ENCODE measurements at regions not wholly inside any gene's neighbourhood (a gene's known extent, or its start where the extent isn't known, plus 50 kb on each side); places are given as distances from the start of the nearest gene placed in this dataset.

DNA sequence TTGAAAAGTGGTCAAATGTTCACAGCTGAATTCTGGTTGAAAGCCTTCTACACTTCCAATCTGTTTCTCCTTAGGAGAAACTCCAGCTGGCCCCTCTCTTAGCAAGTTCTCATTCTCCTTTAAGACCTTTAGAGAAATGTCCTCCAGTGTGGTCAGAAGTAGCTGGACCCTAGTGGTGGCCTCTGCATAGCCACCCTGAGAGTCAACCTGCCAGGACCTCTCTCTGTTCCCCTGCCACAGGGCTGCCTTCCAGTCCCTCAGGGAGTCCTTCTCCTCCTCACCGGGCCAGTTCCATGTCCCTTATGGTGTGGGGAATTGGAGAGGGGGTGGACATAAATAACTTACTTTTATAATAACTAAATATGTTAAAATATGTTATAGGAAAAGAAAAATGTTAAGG is 200.9 kb upstream of the PKDCC start:
- H3K27me3 ChIP-seq, result no peaks in the 10 kb centered on the region
- H3K4me3 ChIP-seq, result no peak overlapping the region
- no peak for TF ChIP-seq POLR2A (IDR thresholded peaks at IDR 0.05)
- TF ChIP-seq, protein P1, sequence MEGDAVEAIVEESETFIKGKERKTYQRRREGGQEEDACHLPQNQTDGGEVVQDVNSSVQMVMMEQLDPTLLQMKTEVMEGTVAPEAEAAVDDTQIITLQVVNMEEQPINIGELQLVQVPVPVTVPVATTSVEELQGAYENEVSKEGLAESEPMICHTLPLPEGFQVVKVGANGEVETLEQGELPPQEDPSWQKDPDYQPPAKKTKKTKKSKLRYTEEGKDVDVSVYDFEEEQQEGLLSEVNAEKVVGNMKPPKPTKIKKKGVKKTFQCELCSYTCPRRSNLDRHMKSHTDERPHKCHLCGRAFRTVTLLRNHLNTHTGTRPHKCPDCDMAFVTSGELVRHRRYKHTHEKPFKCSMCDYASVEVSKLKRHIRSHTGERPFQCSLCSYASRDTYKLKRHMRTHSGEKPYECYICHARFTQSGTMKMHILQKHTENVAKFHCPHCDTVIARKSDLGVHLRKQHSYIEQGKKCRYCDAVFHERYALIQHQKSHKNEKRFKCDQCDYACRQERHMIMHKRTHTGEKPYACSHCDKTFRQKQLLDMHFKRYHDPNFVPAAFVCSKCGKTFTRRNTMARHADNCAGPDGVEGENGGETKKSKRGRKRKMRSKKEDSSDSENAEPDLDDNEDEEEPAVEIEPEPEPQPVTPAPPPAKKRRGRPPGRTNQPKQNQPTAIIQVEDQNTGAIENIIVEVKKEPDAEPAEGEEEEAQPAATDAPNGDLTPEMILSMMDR (IDR thresholded peaks at IDR 0.05), result no peak
- intact Hi-C loops (cut with DNase I; ENCODE audit: low total_unique reads), result no loop called here
- DNase-seq, result no peak
- H3K9me3 ChIP-seq, result no peaks in the 10 kb centered on the region
- H3K4me1 ChIP-seq, result no peaks in the 10 kb centered on the region
- H3K27ac ChIP-seq, result no peak overlapping the region
- no peaks in the 10 kb centered on the region for H3K36me3 ChIP-seq

DNA sequence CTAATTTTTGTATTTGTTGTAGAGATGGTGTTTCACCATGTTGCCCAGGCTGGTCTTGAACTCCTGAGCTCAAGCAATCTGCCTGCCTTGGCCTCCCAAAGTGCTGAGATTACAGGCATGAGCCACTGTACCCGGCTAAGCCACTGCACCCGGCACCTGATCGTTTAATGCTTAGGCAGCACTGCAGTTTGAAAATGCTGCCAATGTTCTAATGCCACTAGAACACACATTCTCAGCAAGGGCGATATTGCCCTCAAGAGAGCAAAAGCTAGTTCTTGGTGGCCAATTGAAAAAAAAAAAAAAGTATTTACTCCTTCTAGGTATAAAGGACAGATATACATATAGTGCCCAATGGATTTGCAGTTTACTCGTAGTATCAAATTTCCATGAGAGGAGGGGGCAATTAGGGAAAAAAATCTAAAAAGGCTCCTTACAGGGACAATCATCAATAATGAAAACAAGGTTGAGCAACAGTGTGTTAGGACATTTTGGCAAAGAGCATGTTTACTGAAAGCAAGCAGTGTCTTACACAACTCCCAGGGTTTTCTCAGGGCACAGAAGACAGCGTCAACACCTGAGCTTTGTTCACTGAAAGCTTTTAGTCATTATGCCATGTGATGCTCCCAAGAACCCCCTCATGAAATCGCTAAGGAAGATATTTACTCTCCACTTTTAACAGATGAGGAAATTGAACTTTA is 199.9 kb upstream of the PKDCC start:
- no peaks in the 10 kb centered on the region for H3K4me1 ChIP-seq
- H3K36me3 ChIP-seq, result no peaks in the 10 kb centered on the region
- no peaks in the 10 kb centered on the region for H3K9me3 ChIP-seq
- DNase-seq, result peak in 1 of 2 donors; percentile 32
- H3K27ac ChIP-seq, result no peak overlapping the region
- no peak overlapping the region for H3K4me3 ChIP-seq
- intact Hi-C loops (cut with DNase I; ENCODE audit: low total_unique reads), result no loop called here
- TF ChIP-seq POLR2A (IDR thresholded peaks at IDR 0.05), result no peak
- TF ChIP-seq, protein P1 (IDR thresholded peaks at IDR 0.05), result no peak
- H3K27me3 ChIP-seq, result no peaks in the 10 kb centered on the region

DNA sequence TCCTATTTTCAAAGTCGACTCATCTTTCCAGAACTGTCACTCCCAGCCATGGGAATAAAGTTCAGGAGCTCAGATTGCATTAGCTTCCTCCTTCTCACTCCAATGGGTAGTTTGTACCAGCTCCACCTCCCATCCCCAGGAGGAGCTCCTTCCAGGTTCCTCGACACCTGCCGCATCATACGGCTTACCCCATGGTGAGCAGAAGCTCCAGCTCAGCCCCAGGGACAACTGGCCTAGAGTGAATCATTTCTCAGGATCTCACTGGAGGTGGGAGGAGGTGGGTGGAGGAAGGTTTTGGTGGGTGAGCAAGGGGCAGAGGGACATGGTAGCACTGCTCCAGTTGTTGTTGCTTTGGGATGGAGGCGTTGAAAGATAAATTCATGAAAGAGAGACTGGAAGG is 196.3 kb upstream of the PKDCC start:
- no peak for DNase-seq
- TF ChIP-seq, protein P1 (IDR thresholded peaks at IDR 0.05), result no peak
- no peak for TF ChIP-seq POLR2A (IDR thresholded peaks at IDR 0.05)
- no peaks in the 10 kb centered on the region for H3K9me3 ChIP-seq
- H3K27me3 ChIP-seq, result no peaks in the 10 kb centered on the region
- H3K27ac ChIP-seq, result no peak overlapping the region
- intact Hi-C loops (cut with DNase I; ENCODE audit: low total_unique reads), result loop anchor here (5.0 kb wide), 1 partner anchor 236 kb away; no protein-coding TSS in a partner anchor
- no peaks in the 10 kb centered on the region for H3K4me1 ChIP-seq
- H3K4me3 ChIP-seq, result no peak overlapping the region
- H3K36me3 ChIP-seq, result no peaks in the 10 kb centered on the region

DNA sequence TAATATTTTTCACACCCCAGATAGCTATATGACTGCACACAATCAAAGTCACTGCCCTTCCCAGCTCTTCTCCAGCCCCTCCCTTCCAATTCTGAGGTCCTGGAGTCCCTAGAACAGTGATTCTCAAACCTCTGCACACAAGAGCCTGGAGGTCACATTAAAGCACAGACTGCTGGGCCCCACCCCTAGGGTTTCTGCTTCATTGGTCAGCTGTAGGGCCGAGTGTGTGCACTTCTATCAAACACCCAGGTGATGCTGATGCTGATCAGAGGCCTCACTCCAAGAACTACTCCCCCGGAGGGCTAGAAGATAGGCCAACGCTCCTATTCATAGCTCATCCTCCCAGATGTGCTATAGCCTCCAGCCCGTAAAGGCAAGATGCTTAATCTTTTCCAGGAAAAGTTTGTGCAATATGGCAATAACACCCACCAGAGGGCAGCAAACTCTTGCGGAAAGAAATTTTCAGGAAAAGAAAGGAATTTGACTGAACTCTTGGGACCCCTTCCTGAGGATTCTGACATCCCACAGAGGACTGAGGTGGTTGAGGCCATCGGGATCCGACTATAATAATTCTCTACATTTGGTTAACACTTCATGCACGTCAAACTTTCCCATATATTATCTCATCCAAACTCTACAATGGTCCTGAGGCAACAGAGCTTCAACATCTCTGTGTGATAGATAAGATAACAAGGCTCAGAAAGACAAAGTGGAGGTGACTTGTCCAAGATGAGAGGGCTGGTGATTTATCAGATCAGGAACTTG is 194.2 kb upstream of the PKDCC start:
- Histone ChIP-seq H3K4me1 (no peaks in the 10 kb centered on the region), H3K36me3 (no peaks in the 10 kb centered on the region), H3K9me3 (no peaks in the 10 kb centered on the region), H3K27me3 (no peaks in the 10 kb centered on the region), H3K4me3 (no peak overlapping the region), H3K27ac (no peak overlapping the region)
- TF ChIP-seq, protein P1 (IDR thresholded peaks at IDR 0.05), result peak; percentile 69 to 75 (median 71)
- no peak for TF ChIP-seq POLR2A (IDR thresholded peaks at IDR 0.05)
- peak; percentile 46 to 69 for DNase-seq
- intact Hi-C loops (cut with DNase I; ENCODE audit: low total_unique reads), result loop anchor here (5.0 kb wide), 1 partner anchor 234 kb away; no protein-coding TSS in a partner anchor

DNA sequence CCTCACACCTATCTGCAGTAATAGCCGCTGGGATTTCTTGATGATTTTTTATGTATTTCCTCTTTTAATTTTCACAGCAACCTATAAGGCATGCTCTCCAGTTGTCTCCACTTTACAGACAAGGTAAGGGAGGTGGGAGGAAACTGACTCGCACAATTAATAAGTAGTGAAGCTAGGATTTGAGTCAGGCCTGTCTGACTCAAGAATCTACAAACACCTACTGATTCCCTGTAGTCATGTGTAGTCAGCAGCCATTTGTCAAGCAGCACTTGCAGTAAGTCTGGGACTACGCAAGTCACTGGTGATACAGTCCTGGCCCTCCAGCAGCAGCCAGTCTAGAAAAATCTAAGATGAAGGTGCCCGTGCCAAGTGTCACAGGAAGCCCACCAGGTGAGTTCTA is 193.6 kb upstream of the PKDCC start:
- no peaks in the 10 kb centered on the region for H3K4me1 ChIP-seq
- no peaks in the 10 kb centered on the region for H3K27me3 ChIP-seq
- intact Hi-C loops (cut with DNase I; ENCODE audit: low total_unique reads), result loop anchor here (5.0 kb wide), 1 partner anchor 233 kb away; no protein-coding TSS in a partner anchor

More for the DNA sequence above, 193.6 kb upstream of the PKDCC start:
- TF ChIP-seq, protein P1 (IDR thresholded peaks at IDR 0.05), result no peak
- TF ChIP-seq POLR2A (IDR thresholded peaks at IDR 0.05), result no peak
- H3K36me3 ChIP-seq, result no peaks in the 10 kb centered on the region
- no peak overlapping the region for H3K27ac ChIP-seq
- no peaks in the 10 kb centered on the region for H3K9me3 ChIP-seq
- no peak overlapping the region for H3K4me3 ChIP-seq
- no peak for DNase-seq

Data from uterus (tissue), 3 donors.